SK-N-SH treated with all-trans-retinoic acid at 6 μM for 48 hours (cell line): ENCODE measurements at regions not wholly inside any gene's neighbourhood (a gene's known extent, or its start where the extent isn't known, plus 50 kb on each side); places are given as distances from the start of the nearest gene placed in this dataset.

Source experiments
- ATAC-seq: fragments of 200-7000 bp; cut with Tn5 transposase; 3 replicates; pipeline ENCODE4 v1.9.1; 2020; ENCODE audit warnings: mild to moderate bottlenecking, moderate library complexity
- ARNTL ChIP-seq: fragments of 450-650 bp; formaldehyde crosslinking; IDR thresholded peaks from 2 replicates; pipeline ENCODE4 v1.5.0; 2020; ENCODE audit warnings: low read depth, mild to moderate bottlenecking, moderate library complexity, borderline replicate concordance
- BACH2 ChIP-seq: fragments of 250-450 bp; sonication (Bioruptor Pico); IDR thresholded peaks from 2 replicates; pipeline ENCODE4 v1.9.0; 2021; ENCODE audit warnings: mild to moderate bottlenecking, borderline replicate concordance
- CREB5 ChIP-seq: fragments of 250-450 bp; sonication (Bioruptor Pico); IDR thresholded peaks from 2 replicates; pipeline ENCODE4 v1.5.1; 2020; ENCODE audit warnings: low read depth, mild to moderate bottlenecking, moderate library complexity
- CSDC2 ChIP-seq: fragments of 250-450 bp; sonication (Bioruptor Pico); IDR thresholded peaks from 2 replicates; pipeline ENCODE4 v1.5.0; 2020; ENCODE audit warnings: mild to moderate bottlenecking, moderate library complexity
- CSRNP3 ChIP-seq: fragments of 250-450 bp; sonication (Bioruptor Pico); IDR thresholded peaks from 2 replicates; pipeline ENCODE4 v1.5.1; 2021; ENCODE audit warnings: mild to moderate bottlenecking, moderate library complexity
- ESRRG ChIP-seq: fragments of 250-450 bp; sonication (Bioruptor Pico); IDR thresholded peaks from 2 replicates; pipeline ENCODE4 v1.6.1; 2021; ENCODE audit warnings: mild to moderate bottlenecking
- GLIS3 ChIP-seq: fragments of 250-450 bp; sonication (Bioruptor Pico); IDR thresholded peaks from 2 replicates; pipeline ENCODE4 v1.5.0; 2020; ENCODE audit warnings: mild to moderate bottlenecking, moderate library complexity
- OSR1 ChIP-seq: fragments of 250-450 bp; sonication (Bioruptor Pico); IDR thresholded peaks from 2 replicates; pipeline ENCODE4 v1.8.0; 2022; ENCODE audit warnings: moderate library complexity, mild to moderate bottlenecking, inconsistent platforms
- PATZ1 ChIP-seq: fragments of 250-450 bp; sonication (Bioruptor Pico); IDR thresholded peaks from 2 replicates; pipeline ENCODE4 v1.8.0; 2020; ENCODE audit warnings: mild to moderate bottlenecking, moderate library complexity, borderline replicate concordance
- PPARA ChIP-seq: fragments of 250-450 bp; sonication (Bioruptor Pico); IDR thresholded peaks from 2 replicates; pipeline ENCODE4 v1.5.0; 2020; ENCODE audit warnings: mild to moderate bottlenecking, borderline replicate concordance
- RARB ChIP-seq: fragments of 250-450 bp; sonication (Bioruptor Pico); IDR thresholded peaks from 2 replicates; pipeline ENCODE4 v1.8.0; 2021; ENCODE audit warnings: mild to moderate bottlenecking, moderate library complexity
- SNAI2 ChIP-seq: fragments of 250-450 bp; sonication (Bioruptor Pico); IDR thresholded peaks from 2 replicates; pipeline ENCODE4 v1.5.0; 2020; ENCODE audit warnings: mild to moderate bottlenecking, moderate library complexity
- TCF4 ChIP-seq: fragments of 250-450 bp; sonication (Bioruptor Pico); IDR thresholded peaks from 2 replicates; pipeline ENCODE4 v1.8.0; 2021; ENCODE audit warnings: mild to moderate bottlenecking, moderate library complexity, borderline replicate concordance
- TOX ChIP-seq: fragments of 250-450 bp; sonication (Bioruptor Pico); IDR thresholded peaks from 2 replicates; pipeline ENCODE4 v1.8.0; 2021; ENCODE audit warnings: mild to moderate bottlenecking, moderate library complexity, borderline replicate concordance
- TSHZ2 ChIP-seq: fragments of 250-450 bp; sonication (Bioruptor Pico); IDR thresholded peaks from 2 replicates; pipeline ENCODE4 v1.5.0; 2020; ENCODE audit warnings: mild to moderate bottlenecking, moderate library complexity
- ZC3H10 ChIP-seq: fragments of 250-450 bp; sonication (Bioruptor Pico); IDR thresholded peaks from 2 replicates; pipeline ENCODE4 v1.5.1; 2021; ENCODE audit warnings: mild to moderate bottlenecking, moderate library complexity
- ZFP3 ChIP-seq: fragments of 250-450 bp; sonication (Bioruptor Pico); IDR thresholded peaks from 2 replicates; pipeline ENCODE4 v1.5.0; 2020; ENCODE audit warnings: mild to moderate bottlenecking, moderate library complexity
- ZFP30 ChIP-seq: fragments of 450-650 bp; formaldehyde crosslinking; IDR thresholded peaks from 2 replicates; pipeline ENCODE4 v1.5.0; 2022; ENCODE audit warnings: mild to moderate bottlenecking, moderate library complexity
- ZNF70 ChIP-seq: fragments of 450-650 bp; formaldehyde crosslinking; IDR thresholded peaks from 2 replicates; pipeline ENCODE4 v1.5.0; 2020; ENCODE audit warnings: mild to moderate bottlenecking, moderate library complexity
- ZNF8 ChIP-seq: fragments of 450-650 bp; formaldehyde crosslinking; IDR thresholded peaks from 2 replicates; pipeline ENCODE4 v1.5.0; 2020; ENCODE audit warnings: mild to moderate bottlenecking, moderate library complexity
- TF ChIP-seq, protein P1 (sequence below): fragments of 250-450 bp; sonication (Bioruptor Pico); IDR thresholded peaks from 2 replicates; pipeline ENCODE4 v1.8.0; 2021; ENCODE audit warnings: low read depth, mild to moderate bottlenecking, moderate library complexity, borderline replicate concordance

DNA sequence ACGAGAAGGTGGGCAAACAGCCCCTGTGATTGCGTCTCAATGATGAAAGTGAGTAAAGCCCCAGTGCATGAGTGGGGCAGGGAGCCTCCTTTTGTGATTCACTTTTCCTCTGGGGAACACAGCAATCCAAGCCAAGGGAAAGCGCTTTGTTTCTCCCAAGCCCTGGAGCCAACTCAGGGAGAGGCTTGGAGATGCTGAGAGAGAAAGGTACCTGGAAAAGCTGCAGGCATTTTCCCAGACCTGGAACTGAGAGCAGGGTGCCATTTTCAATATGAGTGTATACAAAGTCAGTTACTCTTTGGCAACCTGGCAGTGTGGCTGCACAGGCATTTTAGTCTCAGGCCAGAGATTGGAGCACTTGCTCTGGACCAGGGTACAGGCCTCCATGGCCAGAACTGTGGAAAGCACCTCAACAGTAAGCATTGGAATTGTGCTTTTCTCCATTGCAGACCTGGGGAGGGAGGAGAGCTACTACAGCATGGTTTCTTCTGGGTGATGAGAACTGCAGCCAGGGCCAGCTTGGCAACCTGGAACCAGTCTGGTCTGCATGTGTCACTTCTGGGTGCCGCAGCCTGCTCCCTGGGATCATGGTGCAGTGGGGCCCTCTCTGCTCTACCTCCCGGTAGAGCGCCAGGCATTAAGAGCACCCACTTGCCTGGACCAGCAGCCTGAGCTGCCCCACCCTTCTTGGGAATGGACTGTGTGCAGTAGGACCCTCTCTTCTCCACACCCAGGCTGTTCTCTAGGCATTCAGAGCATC is 89.0 kb upstream of the CDH5 start:
- TF ChIP-seq TSHZ2 = no peak
- TF ChIP-seq CSRNP3 (CRISPR knock-in tag) = no peak
- no peak for TF ChIP-seq OSR1 (CRISPR knock-in tag)
- no peak for TF ChIP-seq ZFP3 (CRISPR knock-in tag)
- no peak for TF ChIP-seq BACH2
- no peak for TF ChIP-seq TCF4 (CRISPR knock-in tag)
- TF ChIP-seq GLIS3 (CRISPR knock-in tag) = no peak
- no peak for TF ChIP-seq ARNTL (CRISPR knock-in tag)
- no peak for TF ChIP-seq RARB
- TF ChIP-seq PPARA = no peak
- TF ChIP-seq, protein P1, sequence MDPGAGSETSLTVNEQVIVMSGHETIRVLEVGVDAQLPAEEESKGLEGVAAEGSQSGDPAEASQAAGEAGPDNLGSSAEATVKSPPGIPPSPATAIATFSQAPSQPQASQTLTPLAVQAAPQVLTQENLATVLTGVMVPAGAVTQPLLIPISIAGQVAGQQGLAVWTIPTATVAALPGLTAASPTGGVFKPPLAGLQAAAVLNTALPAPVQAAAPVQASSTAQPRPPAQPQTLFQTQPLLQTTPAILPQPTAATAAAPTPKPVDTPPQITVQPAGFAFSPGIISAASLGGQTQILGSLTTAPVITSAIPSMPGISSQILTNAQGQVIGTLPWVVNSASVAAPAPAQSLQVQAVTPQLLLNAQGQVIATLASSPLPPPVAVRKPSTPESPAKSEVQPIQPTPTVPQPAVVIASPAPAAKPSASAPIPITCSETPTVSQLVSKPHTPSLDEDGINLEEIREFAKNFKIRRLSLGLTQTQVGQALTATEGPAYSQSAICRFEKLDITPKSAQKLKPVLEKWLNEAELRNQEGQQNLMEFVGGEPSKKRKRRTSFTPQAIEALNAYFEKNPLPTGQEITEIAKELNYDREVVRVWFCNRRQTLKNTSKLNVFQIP (CRISPR knock-in tag) = no peak
- no peak for TF ChIP-seq ESRRG (CRISPR knock-in tag)

GRCh38 chr16:66275775-66276428 is 90.6 kb upstream of the CDH5 start:
- peak; percentile 81 for ATAC-seq
- no peak for TF ChIP-seq GLIS3 (CRISPR knock-in tag)
- no peak for TF ChIP-seq ZFP30
- TF ChIP-seq TSHZ2 = no peak
- TF ChIP-seq ZFP3 (CRISPR knock-in tag) = no peak
- no peak for TF ChIP-seq CSRNP3 (CRISPR knock-in tag)
- no peak for TF ChIP-seq PATZ1 (CRISPR knock-in tag)
- no peak for TF ChIP-seq CREB5 (CRISPR knock-in tag)
- TF ChIP-seq CSDC2 (CRISPR knock-in tag) = no peak
- no peak for TF ChIP-seq ZNF70 (CRISPR knock-in tag)
- TF ChIP-seq BACH2 = no peak
- no peak for TF ChIP-seq ARNTL (CRISPR knock-in tag)
- TF ChIP-seq ZNF8 (CRISPR knock-in tag) = no peak
- no peak for TF ChIP-seq TOX (CRISPR knock-in tag)
- no peak for TF ChIP-seq PPARA
- no peak for TF ChIP-seq SNAI2
- TF ChIP-seq, protein P1 (CRISPR knock-in tag) = no peak
- no peak for TF ChIP-seq OSR1 (CRISPR knock-in tag)
- TF ChIP-seq ZC3H10 (CRISPR knock-in tag) = no peak

More for the DNA sequence above, 89.0 kb upstream of the CDH5 start:
- no peak for ATAC-seq
